Stimulated activated CD4-positive, alpha-beta T cell treated with anti-CD3 and anti-CD28 coated beads, Interleukin-15, amount 100 ng/mL, for 48 hours (primary cell): ENCODE measurements at regions not wholly inside any gene's neighbourhood (a gene's known extent, or its start where the extent isn't known, plus 50 kb on each side); places are given as distances from the start of the nearest gene placed in this dataset.

Experiments used
- DNase-seq, 2 donors: peaks; one replicate each; pipeline ENCODE4 v3.0.0-alpha.2; 2020; ENCODE audit warnings: low read depth in 2 of 2

GRCh38 chr6:15804164-15805154 is 141.6 kb upstream of the DTNBP1 start:
- DNase-seq, result no peak

DNA sequence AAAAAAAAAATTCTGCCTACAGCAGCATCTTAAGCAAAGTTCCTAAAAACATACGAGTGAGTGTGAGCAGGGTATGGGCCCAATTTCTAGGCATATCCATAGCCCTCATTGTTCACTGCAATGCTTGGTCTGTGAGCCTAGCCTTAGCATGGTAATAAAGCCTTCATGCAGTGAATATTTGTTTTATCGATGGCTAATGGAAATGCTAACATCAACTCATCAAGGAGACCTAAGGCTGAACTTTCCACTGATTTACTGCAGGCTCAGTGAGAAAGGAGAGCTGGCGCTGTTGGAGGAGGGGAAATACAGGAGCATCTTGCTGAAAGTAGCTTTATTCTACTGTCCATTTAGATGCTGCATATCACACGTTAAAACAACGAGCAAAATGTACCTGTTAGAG is 139.6 kb upstream of the DTNBP1 start:
- DNase-seq, result no peak

DNA sequence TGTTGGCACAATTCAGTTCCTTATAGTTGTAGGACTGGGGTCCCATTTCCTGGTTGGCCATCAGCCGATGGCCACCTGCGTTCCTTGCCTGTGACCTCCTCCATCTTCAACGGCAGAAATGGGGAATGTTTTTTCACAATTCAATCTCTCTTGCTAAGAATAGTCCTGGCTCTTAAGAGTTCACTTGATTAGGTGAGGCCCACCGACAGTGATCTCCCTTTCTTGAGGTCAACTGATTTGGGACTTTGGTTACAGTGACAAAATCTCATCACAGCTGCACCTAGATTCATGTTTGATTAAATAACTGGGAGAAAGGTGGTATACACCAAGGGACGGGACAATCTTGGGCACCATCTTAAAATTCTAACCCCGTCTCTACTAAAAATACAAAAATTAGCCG is 139.1 kb upstream of the DTNBP1 start:
- no peak for DNase-seq

- DNase-seq, result no peak
These were observed 138.2 kb upstream of the DTNBP1 start for GRCh38 chr6:15800841-15801617.

- no peak for DNase-seq
These were observed 135.9 kb upstream of the DTNBP1 start for GRCh38 chr6:15798533-15799255.

- DNase-seq, result no peak
These were observed 134.0 kb upstream of the DTNBP1 start for GRCh38 chr6:15796844-15797243.

- no peak for DNase-seq
These were observed 133.4 kb upstream of the DTNBP1 start for GRCh38 chr6:15796130-15796771.

GRCh38 chr6:15793826-15794225 is 131.0 kb upstream of the DTNBP1 start:
- no peak for DNase-seq

- no peak for DNase-seq
These were observed 130.5 kb upstream of the DTNBP1 start for GRCh38 chr6:15793288-15793687.

GRCh38 chr6:15792842-15793241 is 130.0 kb upstream of the DTNBP1 start:
- no peak for DNase-seq

DNA sequence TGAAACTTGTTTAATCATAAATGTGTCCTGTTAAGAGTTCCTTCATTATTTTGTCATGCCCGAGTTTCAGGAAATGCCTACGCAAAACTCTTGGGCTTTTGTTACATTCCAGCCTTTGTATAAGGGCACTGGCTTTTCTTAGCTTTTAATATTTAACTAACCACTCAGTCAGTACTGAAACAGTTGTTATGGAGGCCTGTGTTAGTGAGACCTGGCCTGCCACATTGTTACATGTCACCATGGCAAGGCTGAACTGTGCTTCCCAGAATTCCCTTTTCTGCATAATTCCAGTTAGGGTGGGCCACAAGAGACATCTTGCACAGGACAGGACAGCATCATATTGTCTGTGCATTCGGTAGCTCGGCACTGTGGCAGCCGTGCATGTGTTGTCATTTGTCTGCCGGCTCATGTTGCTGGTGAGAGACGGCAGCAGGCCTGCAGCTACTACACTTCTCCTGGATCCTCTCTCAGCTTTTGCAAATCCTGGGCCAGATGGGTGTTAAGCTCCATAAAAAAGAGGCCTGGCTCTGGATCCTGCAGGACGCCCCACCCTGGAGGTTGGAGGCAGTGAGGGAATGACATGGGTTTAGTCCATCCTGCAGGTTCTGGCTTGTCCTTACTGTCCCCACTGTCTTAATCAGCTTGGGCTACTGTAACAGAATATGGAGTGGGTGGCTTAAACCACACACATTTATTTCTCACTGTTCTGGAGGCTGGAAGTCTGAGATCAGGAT is 128.8 kb upstream of the DTNBP1 start:
- DNase-seq, result no peak

DNA sequence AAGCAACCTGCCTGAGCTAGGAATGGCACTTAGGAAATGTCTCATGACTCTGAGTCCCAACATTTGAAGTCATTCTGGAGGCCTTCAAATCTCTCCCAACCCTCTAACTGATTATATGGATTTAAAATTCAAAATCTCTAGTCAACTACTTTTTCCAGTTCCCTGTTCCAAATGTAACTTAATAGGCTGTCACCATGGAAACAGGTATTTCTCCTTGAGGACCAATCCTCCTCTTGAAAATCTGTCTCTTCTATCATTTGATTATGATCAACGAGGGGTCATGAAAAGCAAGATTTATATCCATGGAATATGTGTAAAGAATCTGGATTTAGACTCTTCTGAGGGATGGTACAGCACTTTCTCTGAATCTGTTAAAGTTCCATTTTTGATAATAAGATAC is 127.3 kb upstream of the DTNBP1 start:
- no peak for DNase-seq

- DNase-seq, result no peak
These were observed 124.0 kb upstream of the DTNBP1 start for GRCh38 chr6:15786846-15787245.

- DNase-seq, result no peak
These were observed 120.7 kb upstream of the DTNBP1 start for GRCh38 chr6:15783484-15783883.

DNA sequence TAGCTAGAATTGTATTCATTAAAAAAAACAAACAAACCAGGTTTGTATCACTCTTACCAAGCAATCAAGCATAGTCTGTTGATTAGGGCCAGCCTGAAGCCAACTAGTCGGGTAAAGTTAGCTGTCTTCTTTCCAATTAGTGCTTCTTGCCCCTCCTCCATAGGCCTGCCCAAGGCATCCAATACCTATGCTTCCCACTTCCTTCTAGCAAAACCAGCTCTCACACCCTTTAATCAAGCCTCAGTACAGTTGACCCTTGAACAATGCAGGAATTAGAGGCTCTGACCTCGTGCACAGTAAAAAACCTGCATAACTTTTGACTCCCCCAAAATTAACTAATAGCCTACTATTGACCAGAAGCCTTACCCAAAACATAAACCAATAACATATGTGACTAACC is 119.1 kb upstream of the DTNBP1 start:
- no peak for DNase-seq

- no peak for DNase-seq
These were observed 118.5 kb upstream of the DTNBP1 start for GRCh38 chr6:15781333-15781732.

GRCh38 chr6:15780437-15780836 is 117.6 kb upstream of the DTNBP1 start:
- DNase-seq, result no peak

- no peak for DNase-seq
These were observed 116.9 kb upstream of the DTNBP1 start for GRCh38 chr6:15779726-15780125.

- DNase-seq, result peak; percentile 35 to 37
These were observed 113.7 kb upstream of the DTNBP1 start for GRCh38 chr6:15776458-15776980.

- DNase-seq, result no peak
These were observed 112.9 kb upstream of the DTNBP1 start for GRCh38 chr6:15775741-15776140.
